GM10248 (cell line): ENCODE measurements at regions not wholly inside any gene's neighbourhood (a gene's known extent, or its start where the extent isn't known, plus 50 kb on each side); places are given as distances from the start of the nearest gene placed in this dataset.

Source experiments
- CTCF ChIA-PET: fragments of 300-600 bp; sonication (Branson Sonifier 250); formaldehyde crosslinking; extraction: SDS; loops from one replicate; lab custom pipeline; 2021; ENCODE audit warnings: antibody characterized with exemption; lab: Yijun Ruan, JAX
- POLR2A ChIA-PET: fragments of 350-650 bp; sonication (Branson Sonifier 250); formaldehyde crosslinking; extraction: SDS; loops from one replicate; lab custom pipeline; 2020; ENCODE audit warnings: antibody characterized with exemption; lab: Yijun Ruan, JAX
- DNase-seq: peaks from one replicate; pipeline ENCODE4 v3.0.0; 2012; ENCODE audit errors: extremely low spot score
- CTCF ChIP-seq: IDR thresholded peaks from 2 replicates; pipeline ENCODE4 v1.5.1; 2012; ENCODE audit warnings: mild to moderate bottlenecking, low read depth; ENCODE audit errors: extremely low read depth, missing control alignments, control extremely low read depth

DNA sequence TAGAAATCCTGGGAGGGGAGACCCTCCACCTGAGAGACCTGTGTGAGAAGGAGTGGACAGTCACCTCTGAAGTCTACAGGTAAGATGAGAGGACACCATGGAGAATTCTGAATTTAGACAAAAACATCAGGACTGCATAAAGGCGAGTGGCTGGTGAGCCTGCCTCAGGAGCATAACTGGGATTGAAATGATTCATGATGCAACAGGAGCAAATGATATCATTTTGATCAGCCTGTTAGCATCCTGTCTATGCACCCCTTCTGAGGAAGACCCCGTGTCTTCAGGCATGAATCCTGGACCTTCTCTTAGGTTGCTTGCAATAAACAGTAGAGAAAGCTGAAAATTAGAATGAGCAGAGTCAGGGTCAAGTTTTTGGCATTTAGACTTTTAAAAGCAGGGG lies 245.8 kb downstream of the ETAA1 start:
- no peak for TF ChIP-seq CTCF
- ChIA-PET CTCF (no interaction called here), POLR2A (no interaction called here)
- no peak for DNase-seq

- ChIA-PET CTCF (interaction anchor here (2.7 kb wide), 1 partner anchor 12 kb away, joined by 6 read pairs; no protein-coding TSS in a partner anchor), POLR2A (no interaction called here)
- no peak for DNase-seq
- TF ChIP-seq CTCF: no peak
Observed at GRCh38 chr2:67645280-67646138, 248.4 kb downstream of the ETAA1 start.

DNA sequence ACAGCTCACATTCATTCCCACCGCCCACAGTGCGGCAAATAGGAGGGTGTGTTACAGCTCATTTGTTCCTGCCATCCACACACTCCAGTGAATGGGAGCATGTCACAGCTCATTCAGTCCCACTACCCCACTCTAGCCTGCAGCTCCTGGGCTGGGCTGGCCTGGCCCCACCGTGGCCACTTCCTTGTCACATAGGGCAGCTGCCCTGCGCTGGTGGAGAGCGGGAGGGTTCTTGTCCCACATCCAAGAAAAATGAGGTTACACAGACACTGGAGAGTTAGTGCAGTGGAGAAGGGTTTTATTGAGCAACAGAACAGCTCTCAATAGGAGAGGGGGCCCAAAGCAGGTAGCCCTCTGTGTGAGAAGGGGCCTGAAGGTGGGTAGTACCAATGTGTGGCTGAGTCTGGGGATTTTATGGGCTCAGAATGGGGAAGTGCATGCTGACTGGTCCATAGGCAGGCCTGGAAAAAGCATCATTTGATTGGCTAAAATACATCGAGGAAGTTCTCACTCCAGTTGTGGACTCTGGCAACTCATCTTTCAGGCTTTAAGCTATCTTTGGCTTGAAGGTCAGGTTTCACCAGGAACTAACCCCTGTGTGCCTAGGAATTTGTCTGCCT lies 249.7 kb downstream of the ETAA1 start:
- no peak for TF ChIP-seq CTCF
- ChIA-PET POLR2A (no interaction called here), CTCF (interaction anchor here (0.8 to 2.7 kb wide), 2 partner anchors 10 to 11 kb away, joined by 3 to 6 read pairs; no protein-coding TSS in a partner anchor)
- no peak for DNase-seq

- POLR2A ChIA-PET: no interaction called here
- no peak for DNase-seq
- TF ChIP-seq CTCF: no peak
- CTCF ChIA-PET: interaction anchor here (0.8 to 1.8 kb wide), 2 partner anchors 9 to 14 kb away, joined by 3 to 4 read pairs; no protein-coding TSS in a partner anchor
Observed at GRCh38 chr2:67649331-67650261, 252.5 kb downstream of the ETAA1 start.

DNA sequence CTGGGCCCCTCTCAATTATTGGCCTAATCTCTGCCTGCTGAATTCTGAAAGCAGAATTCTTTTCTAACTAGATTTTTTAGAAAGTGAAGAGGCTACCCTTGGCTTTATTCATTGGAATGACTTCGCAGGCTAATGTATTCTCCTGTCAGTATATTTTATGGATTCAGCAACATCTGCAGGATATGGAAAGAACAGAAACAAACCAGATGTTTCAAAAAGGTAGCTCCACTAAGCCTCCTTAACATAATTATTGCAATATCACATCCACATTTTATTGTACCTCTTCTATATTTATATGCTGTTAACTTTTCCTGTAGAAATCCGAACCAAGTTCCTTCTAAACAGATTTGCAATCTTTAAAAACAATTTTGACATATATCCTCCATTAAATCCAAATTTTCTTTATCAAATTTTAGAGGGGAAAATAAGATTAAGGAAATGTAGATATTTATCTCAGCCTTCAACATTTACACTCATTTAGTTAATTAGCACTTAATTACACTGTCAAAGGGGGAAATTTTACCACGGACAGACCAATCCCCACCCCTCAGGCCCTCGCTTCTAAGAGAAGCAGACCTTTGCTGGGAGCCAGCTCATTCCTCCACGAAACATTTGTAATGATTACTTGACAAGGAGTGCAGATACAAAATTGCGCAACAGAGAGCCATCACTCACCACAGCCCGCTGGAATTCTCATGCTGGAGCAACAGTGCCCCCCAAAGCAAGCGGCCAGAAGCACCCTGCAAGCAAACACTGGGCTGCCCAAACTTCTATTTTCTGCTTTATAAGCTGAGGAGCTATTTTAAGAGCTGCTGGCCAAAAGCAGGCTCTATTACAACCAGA lies 253.4 kb downstream of the ETAA1 start:
- ChIA-PET CTCF (interaction anchor here (0.6 to 1.8 kb wide), 5 partner anchors 10 to 1222 kb away, joined by 3 to 4 read pairs (median 3); no protein-coding TSS in a partner anchor), POLR2A (no interaction called here)
- TF ChIP-seq CTCF: peak; percentile 32
- peak; percentile 15 for DNase-seq
